ENCODE measurements at regions not wholly inside any gene's neighbourhood (a gene's known extent, or its start where the extent isn't known, plus 50 kb on each side); places are given as distances from the start of the nearest gene placed in this dataset.
"Not testable (repeated sequence)": the region's sequence is repeated elsewhere in the genome, so short reads cannot be mapped to it uniquely, and the experiment has no call there.

- DNase-seq (ENCODE audit: low read depth, low spot score); in situ Hi-C loops (cut with HindIII; ENCODE audit: low sequenced_read_pairs); H3K4me3 ChIP-seq (ENCODE audit: low read depth, low read length): not testable (repeated sequence)
Measured at GRCh38 chr2:90105142-90105541, 1413.7 kb downstream of the RPIA start.

- H3K4me3 ChIP-seq (ENCODE audit: low read depth, low read length); DNase-seq (ENCODE audit: low read depth, low spot score); in situ Hi-C loops (cut with HindIII; ENCODE audit: low sequenced_read_pairs): not testable (repeated sequence)
Measured at GRCh38 chr2:90123409-90123808, 1431.9 kb downstream of the RPIA start.

GRCh38 chr2:90139046-90139445 is 1447.6 kb downstream of the RPIA start:
- H3K4me3 ChIP-seq (ENCODE audit: low read depth, low read length); DNase-seq (ENCODE audit: low read depth, low spot score); in situ Hi-C loops (cut with HindIII; ENCODE audit: low sequenced_read_pairs): not testable (repeated sequence)

GRCh38 chr2:90141558-90141957 is 1450.1 kb downstream of the RPIA start:
- in situ Hi-C loops (cut with HindIII; ENCODE audit: low sequenced_read_pairs); DNase-seq (ENCODE audit: low read depth, low spot score); H3K4me3 ChIP-seq (ENCODE audit: low read depth, low read length): not testable (repeated sequence)

- DNase-seq (ENCODE audit: low read depth, low spot score); in situ Hi-C loops (cut with HindIII; ENCODE audit: low sequenced_read_pairs); H3K4me3 ChIP-seq (ENCODE audit: low read depth, low read length): not testable (repeated sequence)
Measured at GRCh38 chr2:90151805-90152204, 1460.3 kb downstream of the RPIA start.

GRCh38 chr2:90170978-90171377 is 1479.5 kb downstream of the RPIA start:
- in situ Hi-C loops (cut with HindIII; ENCODE audit: low sequenced_read_pairs); DNase-seq (ENCODE audit: low read depth, low spot score); H3K4me3 ChIP-seq (ENCODE audit: low read depth, low read length): not testable (repeated sequence)

- H3K4me3 ChIP-seq (ENCODE audit: low read depth, low read length); DNase-seq (ENCODE audit: low read depth, low spot score); in situ Hi-C loops (cut with HindIII; ENCODE audit: low sequenced_read_pairs): not testable (repeated sequence)
Measured at GRCh38 chr2:90173081-90173480, 1481.6 kb downstream of the RPIA start.

GRCh38 chr2:90179591-90179990 is 1488.1 kb downstream of the RPIA start:
- DNase-seq (ENCODE audit: low read depth, low spot score); in situ Hi-C loops (cut with HindIII; ENCODE audit: low sequenced_read_pairs); H3K4me3 ChIP-seq (ENCODE audit: low read depth, low read length): not testable (repeated sequence)

- no peak overlapping the region for H3K4me3 ChIP-seq (ENCODE audit: low read depth, low read length)
- no peak for DNase-seq (ENCODE audit: low read depth, low spot score)
- no peak for TF ChIP-seq CTCF (IDR thresholded peaks at IDR 0.05; ENCODE audit: low read depth, low read length)
- in situ Hi-C loops (cut with HindIII; ENCODE audit: low sequenced_read_pairs) = no loop called here
Measured at GRCh38 chr2:90207454-90208058, 1516.1 kb downstream of the RPIA start.

GRCh38 chr2:90209009-90209408 is 1517.5 kb downstream of the RPIA start:
- DNase-seq (ENCODE audit: low read depth, low spot score) = no peak
- in situ Hi-C loops (cut with HindIII; ENCODE audit: low sequenced_read_pairs) = no loop called here
- no peak for TF ChIP-seq CTCF (IDR thresholded peaks at IDR 0.05; ENCODE audit: low read depth, low read length)
- H3K4me3 ChIP-seq (ENCODE audit: low read depth, low read length) = no peak overlapping the region

GRCh38 chr2:90209806-90210205 is 1518.3 kb downstream of the RPIA start:
- DNase-seq (ENCODE audit: low read depth, low spot score) = no peak
- H3K4me3 ChIP-seq (ENCODE audit: low read depth, low read length) = no peak overlapping the region
- in situ Hi-C loops (cut with HindIII; ENCODE audit: low sequenced_read_pairs) = no loop called here
- no peak for TF ChIP-seq CTCF (IDR thresholded peaks at IDR 0.05; ENCODE audit: low read depth, low read length)

- in situ Hi-C loops (cut with HindIII; ENCODE audit: low sequenced_read_pairs); DNase-seq (ENCODE audit: low read depth, low spot score); H3K4me3 ChIP-seq (ENCODE audit: low read depth, low read length): not testable (repeated sequence)
Measured at GRCh38 chr2:90215880-90216279, 1524.4 kb downstream of the RPIA start.

- DNase-seq (ENCODE audit: low read depth, low spot score); in situ Hi-C loops (cut with HindIII; ENCODE audit: low sequenced_read_pairs); H3K4me3 ChIP-seq (ENCODE audit: low read depth, low read length): not testable (repeated sequence)
Measured at GRCh38 chr2:90216801-90217200, 1525.3 kb downstream of the RPIA start.

- H3K4me3 ChIP-seq (ENCODE audit: low read depth, low read length); in situ Hi-C loops (cut with HindIII; ENCODE audit: low sequenced_read_pairs); DNase-seq (ENCODE audit: low read depth, low spot score): not testable (repeated sequence)
Measured at GRCh38 chr2:90218534-90218933, 1527.1 kb downstream of the RPIA start.
